ENCODE measurements at regions not wholly inside any gene's neighbourhood (a gene's known extent, or its start where the extent isn't known, plus 50 kb on each side); places are given as distances from the start of the nearest gene placed in this dataset.
"Not testable (repeated sequence)": the region's sequence is repeated elsewhere in the genome, so short reads cannot be mapped to it uniquely, and the experiment has no call there.

DNA sequence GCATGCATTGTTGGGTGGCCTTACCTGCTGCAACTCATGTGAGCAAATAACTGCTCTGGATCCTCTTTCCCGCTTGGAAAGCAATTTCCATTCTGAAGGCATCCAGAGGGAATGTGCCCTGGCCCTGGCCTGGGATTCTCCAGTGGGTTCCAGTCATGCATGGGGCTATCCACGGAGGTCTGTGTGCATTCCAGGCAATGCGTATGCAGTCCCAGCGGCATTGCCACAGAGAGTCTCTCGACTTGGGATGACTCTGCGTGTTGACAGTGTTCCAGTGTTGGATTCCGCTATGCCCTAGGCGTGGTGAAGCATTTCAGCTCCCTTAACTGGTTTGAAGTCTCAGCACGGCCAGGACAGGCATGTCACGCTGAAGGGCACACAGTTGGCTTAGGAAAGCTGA is 113.9 kb downstream of the SNRPN start:
- DNase-seq = no peak

DNA sequence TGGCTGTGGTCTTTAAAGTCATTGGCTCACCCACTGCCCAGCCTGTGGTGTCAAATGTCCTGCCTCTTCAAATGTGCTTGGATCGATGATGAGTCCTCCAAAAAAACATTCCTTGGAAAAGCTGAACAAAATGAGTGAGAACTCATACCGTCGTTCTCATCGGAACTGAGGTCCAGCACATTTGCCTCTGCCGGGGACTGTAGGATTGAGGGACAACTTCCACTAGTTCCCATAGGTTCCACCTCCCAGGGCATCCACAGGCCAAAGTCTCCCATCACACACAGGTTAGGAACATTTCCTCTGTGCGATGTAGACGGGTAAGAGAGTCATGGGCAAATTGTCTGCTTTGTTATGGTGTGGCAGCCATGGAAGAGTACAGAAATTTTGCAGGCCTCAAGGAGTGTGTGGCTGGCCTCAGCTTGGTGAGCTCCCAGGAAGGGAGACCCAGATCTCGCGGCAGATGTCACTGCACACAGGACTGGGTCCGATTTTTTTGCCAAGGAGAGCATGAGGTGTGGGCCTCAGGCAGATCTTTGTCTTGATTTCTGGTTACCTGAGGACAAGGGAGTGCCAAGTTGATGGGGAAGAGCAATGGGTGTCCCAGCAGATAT is 115.7 kb downstream of the SNRPN start:
- DNase-seq = no peak

DNA sequence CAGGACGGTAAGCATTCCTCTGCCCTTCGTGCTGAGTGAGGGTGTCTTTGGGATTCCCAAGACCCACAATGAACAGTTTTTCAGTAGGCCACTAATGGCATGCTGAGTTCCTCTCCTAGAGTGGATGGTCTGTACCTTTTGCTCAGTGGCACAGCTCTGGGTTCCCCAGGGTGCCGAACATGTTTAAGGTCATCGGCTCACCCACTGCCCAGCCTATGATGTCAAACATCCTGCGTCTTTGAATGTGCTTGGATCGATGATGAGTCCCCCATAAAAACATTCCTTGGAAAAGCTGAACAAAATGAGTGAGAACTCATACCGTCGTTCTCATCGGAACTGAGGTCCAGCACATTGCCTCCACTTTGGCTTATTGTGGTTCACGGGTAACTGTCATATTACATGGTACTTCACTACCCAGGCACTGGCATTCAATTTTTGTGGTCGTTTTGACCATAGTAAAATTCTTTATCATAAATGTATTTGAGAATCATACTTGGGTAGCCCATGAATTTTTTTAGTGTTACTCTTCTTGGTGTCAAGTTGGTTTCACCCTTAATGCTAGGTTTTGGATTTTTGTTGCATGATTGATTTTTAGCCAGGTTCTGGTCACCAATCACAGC is 118.2 kb downstream of the SNRPN start:
- DNase-seq = no peak

DNA sequence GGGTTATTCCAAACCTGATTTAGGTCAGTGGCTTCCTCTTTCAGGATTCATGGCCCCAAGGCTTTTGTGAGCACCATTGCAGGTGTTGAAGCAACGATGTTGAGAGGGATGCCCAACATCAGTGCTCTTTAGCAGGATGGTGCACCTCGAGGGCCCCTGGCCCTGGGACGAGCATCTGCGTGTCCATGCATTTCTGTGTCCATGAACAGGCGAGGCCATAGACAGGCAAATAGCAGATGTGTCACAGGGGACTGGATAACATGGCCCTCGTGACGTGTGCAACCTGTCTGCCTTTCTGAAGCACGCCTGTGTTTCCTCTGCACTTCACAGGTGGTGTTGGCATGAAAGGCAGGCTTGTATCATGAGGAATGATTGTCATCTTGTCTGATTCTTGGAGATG is 132.3 kb downstream of the SNRPN start:
- no peak for DNase-seq

DNA sequence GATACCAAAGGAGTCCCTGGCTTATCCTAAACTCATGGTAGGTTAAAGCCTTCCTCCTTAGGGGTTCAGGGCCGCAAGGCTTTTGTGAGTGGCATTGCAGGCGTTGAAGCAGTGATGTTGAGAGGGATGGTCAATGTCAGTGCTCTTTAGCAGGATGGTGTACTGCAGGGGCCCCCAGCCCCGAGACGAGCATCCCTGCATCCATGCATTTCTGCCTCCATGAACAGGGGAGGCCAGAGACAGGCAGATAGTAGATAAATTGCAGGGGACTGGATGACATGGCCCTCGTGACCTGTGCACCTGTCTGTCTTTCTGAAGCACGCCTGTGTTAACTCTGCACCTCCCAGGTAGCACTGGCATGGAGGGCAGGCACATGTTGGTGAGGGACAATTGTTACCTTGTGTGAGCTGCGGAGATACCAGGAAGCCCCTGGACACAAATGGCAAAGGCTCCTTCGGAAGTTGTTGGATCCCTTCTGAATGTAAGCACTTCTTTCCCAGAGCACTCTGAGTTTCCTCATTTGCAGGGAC is 133.5 kb downstream of the SNRPN start:
- DNase-seq = no peak

DNA sequence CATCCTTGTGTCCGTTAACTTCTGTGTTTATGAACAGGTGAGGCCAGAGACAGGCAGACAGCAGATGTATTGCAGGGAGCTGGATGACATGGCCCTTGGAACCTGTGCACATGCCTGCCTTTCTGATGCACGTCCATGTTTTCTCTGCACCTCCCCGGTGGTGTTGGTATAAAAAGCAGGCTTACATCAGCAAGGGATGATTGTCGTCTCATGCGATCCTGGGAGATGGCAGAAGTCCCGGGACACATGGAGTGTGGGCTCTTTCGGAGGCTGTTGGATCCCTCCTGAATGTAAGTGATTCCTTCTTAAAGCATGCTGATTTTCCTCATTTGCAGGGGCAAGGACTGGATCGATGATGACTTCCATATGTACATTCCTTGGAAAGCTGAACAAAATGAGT is 134.8 kb downstream of the SNRPN start:
- DNase-seq = no peak

DNA sequence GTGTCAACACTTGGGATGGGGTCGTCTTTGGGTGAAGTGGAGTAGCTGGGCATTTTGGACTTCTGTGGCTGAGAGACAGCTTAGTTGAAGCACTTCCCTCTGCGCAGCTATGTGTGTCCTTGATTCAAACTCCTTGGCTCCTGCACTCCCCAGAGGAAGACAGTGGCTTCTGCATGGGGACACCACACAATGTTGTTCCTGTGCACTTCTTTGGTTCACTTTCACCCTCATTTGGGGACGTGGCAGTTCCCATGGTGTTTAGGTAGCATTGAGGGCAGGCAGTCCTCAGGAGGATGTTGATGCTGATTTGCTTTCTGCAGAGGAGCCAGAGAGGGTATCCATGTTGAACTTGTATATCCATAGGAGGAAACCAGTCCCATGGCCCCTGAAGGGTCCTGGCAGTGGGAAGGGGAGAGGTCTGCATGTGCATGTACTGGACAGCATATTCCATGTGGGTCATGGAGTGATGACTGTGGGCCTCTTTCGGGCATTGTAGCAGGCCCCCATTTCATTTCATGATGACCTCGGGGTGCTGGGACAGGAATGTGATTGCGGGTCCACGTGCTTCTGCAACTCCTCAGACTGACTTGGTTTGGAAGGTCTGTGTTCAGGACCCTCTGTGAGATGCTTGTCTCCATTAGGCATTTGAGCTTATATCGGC is 135.4 kb downstream of the SNRPN start:
- no peak for DNase-seq

DNA sequence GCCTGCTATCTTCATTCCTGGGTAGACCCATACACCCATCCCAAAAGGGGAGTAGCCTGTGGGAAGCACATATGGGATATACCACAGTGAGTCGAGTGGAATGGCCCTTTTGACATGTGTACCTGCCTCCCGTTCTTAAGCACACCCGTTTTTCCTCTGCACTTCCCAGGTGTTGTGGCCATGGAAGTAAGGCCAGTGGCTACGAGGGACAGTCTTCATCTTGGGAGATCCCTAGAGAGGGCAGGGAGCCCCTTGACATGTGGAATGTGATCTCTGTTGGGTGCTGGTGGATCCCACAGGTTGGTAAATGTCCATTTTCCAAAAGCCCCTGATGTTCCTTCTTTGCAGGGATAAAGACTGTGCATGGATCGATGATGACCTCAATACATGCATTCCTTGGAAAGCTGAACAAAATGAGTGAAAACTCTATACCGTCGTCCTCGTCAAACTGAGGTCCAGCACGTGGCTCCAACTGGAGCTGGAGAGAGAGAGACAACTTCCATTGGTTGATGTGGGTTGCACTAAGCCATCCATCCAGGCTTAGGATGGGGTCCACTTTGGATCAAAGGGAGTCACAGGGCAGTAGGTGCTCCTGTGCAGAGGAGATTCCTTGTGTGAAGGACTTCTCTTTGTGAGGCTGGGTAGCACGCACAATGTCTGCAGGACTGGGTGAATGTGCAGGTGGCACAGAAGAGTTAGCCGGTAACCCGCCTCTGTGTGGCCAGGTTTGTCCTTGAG is 136.8 kb downstream of the SNRPN start:
- no peak for DNase-seq

DNA sequence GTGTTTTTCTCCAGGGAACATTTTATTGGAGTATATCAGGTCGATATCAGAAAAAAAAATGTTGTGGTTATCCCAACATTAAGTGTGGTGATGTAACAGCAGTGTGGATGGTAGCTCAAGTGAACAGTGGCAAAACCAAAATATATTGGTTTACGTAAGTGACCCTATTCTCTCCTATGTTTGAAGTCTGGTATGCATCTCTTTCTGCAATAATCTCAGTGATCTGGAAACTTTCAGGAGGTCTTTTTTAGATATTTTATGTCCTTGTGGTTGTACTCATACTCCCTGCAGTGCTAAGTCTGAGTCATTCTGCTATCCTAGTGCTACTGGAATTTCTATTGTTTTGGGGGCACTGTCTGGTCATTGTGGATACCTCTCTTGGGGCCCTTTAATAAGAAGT is 137.9 kb downstream of the SNRPN start:
- no peak for DNase-seq

DNA sequence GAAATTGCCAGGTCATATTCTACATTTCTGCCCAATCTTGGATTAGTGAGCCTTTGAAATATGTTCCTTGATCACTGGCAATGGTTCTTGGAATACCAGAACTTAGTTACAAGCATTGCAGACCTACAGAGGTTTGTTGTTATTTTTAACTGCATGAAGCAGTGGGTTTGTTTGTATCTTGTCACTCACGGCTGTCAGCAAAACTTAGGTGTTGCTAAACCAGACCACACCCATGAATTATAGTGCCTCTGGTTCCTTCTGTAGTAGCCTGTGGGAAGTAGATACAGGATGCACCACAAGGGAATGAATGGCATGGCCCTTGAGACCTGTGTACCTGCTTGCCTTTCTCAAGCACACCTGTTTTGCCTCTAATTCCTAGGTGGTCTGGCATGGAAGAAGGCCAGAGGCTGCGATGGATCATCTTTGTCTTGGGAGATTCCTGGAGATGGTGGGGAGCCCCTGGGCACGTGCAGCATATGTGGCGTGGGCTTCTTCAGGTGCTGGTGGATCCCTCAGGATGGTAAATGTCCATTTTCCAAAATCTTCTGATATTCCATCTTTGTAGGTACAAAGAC is 138.8 kb downstream of the SNRPN start:
- DNase-seq = no peak

DNA sequence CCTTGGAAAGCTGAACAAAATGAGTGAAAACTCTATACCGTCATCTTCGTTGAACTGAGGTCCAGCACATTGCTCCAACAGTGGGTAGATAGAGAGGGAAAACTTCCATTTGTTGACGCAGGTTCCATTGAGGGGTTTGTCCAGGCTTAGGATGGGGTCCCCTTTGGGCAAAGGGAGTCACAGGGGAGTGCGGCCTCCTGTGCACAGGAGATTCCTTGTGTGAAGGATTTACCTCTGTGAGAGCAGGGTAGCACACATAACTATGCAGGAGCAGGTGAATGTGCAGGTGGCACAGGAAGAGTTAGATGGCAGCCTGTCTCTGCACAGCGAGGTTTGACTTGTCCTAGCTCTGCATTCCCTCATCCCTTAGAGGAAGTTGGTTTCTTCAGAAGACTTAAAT is 139.3 kb downstream of the SNRPN start:
- no peak for DNase-seq

DNA sequence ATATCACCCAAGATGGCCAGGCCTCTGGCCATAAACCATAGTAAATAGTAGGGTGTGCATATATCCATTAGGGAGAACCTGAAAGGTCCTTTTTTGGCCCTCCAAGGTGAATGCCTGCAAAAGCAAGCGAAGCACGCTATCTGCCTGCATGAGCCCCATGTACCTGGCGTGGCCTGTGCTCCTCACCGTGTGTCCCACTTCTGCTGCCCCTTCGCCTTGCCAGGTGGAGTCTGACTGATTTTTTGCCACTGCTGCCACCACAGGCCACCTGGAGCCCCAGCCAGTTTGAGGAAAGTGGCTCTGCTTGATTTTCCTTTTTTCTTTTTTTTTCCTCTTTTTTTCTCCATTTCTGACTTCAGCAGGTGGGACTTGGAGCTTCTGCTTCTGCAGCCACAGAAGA is 139.7 kb downstream of the SNRPN start:
- DNase-seq = no peak

DNA sequence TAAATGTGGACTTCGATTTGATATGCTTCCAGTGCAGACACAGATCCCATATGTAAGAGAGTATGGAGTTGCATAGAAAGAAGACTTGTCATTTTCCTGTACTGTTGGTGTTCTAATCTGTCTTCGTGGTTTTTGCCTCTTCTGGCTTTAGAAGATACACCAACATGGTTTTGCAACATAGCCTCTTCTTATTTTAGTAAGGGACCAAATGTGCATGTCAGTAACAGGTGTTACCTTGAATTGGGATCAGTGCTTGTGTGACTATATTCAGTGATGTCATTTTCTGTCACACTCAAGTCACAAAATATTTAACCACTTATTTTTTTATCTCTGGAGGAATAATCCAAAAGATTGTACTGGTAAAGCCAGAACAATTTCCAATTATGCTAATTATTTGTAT is 140.4 kb downstream of the SNRPN start:
- no peak for DNase-seq

DNA sequence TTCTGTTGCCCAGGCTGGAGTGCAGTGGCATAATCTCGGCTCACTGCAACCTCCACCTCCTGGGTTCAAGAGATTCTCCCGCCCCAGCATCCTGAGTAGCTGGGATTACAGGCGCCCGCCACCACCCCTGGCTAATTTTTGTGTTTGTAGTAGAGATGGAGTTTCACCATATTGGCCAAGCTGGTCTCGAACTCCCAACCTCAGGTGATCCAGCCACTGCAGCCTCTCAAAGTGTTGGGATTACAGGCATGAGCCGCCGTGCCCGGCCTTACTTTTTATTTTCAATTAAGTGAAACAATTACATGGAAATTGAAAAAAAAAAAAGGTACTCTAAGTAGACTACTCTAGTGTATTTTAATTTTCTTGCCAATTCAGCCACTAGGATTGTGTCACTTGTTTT is 145.2 kb downstream of the SNRPN start:
- DNase-seq = not testable (repeated sequence)

DNA sequence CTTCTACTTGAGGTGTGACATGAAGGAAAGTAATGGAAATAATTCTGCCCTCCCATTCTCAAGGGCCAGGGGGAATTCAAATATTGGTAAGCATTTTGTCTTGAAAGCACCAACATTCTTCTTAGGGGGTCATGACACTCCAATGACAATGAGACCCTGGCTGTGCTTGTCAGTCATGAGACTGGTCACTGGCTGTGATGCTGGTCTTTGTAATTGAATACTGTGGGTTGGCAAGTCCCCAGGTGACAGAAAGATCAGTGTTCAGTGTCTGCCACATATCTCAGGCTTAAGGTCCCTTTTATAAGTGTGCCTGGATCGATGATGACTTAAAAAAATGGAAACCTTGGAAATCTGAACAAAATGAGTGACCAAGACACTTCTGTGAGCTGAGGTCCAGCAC is 151.4 kb downstream of the SNRPN start:
- DNase-seq = no peak

DNA sequence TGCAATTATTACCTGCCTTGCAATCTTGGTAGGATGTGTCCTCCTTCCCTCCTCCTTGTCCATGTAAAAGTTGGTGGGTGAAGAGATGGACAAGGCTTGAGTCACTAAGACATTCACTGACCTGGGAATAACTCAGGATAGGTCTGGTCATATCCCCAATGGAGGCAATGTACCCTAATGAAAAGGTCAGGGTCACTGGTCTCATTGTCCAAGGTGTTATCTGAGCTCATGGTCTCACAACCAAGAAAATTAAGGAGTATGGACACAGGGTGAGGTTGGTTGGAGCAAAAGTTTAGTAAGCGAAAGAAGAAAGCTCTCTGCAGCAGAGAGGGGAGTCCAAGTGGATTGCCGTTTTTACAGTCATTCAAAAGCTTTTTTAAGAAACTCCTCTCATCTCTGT is 179.0 kb downstream of the SNRPN start:
- no peak for DNase-seq

DNA sequence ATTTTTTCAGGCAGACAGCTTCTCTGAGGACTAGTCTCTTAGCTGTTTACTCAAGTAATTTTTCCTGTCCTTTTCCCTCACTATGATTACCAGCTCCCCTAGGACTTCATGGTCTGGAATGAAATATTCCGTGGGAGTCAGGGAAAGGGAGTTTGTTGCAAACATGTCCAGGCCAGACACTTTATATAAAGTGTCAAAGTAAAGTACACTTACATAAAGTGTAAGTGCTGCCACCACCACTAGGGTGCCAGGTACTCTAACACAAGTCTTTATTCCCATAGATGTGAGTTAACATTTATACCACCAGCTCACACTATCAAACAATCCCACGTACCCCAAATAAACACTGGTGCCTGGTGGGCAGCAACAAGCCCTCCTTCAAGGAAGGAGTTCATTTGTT is 179.8 kb downstream of the SNRPN start:
- no peak for DNase-seq

DNA sequence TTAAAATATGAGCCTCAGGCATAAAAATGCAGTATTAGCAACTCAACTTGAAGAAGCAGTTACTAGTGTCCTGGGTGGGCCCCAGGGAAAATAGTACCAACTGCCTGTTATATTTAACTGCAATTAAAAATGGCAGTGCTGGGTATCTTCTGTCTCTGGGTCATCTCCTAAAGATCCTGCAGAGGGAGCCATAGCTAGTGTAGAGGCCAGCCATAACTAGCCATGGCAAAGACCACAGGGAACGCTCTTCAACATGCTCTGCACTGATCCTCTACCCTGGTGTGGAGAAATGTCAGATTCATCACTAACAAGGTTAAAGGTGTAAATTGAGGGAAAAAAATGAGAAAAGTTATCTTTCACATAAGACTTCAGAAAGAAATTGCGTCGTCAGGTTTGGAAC is 181.3 kb downstream of the SNRPN start:
- no peak for DNase-seq

DNA sequence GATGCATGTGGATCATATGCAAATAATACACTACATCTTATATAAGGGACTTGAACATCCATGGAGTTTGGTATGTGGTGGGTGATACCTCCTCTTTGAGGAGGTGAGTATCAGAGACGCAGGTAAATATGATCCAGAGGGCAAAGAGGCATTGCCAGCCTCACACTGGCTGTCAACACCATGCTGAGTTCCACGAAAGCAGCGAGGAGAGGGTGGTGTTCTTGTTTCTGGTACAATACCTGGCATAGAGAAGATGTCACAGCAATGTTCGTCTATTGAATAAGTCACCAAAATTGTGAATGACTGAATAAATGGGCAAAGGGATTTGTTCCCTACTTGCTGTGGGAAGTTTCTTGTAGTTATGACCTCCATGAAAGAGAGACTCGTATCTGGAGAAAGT is 182.2 kb downstream of the SNRPN start:
- DNase-seq = no peak

DNA sequence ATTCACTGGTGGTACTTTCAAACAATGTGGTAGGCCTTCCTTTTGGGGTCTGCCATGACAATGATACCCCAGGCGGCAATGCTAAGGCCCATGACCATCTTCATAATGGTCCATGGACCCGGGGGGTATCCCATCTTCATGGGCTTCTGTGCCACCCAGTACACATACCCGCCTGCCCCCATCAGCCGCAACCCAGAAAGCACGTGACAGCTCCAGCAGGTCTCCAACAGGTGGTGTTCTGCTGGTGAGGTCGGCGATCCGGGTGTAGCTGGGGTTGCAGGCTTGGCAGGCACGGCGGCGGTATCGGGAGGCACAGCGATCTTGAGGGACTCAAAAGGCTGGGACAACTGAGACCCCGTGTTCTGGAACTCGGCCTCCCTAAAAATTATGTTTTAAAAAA is 214.5 kb downstream of the SNRPN start:
- DNase-seq = no peak

DNA sequence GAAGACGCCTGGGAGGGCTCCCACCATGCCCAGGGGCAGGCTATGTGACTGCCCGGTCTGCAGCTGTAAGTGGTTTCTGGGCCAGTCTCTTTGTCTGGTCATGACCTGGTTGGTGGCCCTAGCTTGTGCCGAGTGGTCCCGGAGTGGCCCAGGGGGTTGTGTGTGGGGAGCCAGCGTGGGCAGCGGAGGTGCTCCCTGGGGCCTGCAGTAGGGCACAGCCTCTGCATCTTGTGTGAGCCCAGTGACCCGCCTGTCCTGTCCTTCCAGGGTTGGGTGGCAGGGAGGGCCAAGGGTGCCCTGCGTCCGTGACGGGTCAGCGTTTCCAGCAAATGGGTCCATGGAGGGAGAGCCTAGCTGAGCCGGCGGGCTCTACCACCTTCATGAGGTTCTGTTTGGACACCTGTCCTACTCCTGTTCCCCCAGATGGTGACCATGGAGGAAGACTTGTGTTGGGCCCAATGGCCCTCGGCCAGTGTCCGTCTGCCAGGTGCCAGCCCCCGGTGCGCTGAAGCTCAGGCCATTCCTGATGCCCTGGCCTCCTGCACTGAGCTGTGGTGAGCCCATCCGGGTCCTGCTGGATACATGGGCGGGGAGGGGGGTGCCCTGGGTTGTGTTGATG is 215.4 kb downstream of the SNRPN start:
- DNase-seq = no peak

DNA sequence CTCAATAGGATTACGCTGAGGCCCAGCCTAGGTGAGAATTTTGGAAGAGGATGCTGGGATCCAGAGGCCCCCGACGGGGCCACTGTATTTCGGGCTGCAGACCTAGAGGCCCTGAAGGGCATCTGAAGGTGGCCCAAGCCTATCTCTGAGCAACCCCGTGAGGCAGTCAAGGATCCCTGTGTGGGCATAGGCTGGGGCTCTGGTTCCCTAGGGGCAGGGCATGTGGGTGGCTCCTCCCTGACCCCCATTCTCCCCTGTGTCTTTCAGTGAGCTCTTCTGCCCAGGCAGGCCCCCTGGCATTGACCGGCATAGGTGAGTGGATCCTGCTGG is 216.0 kb downstream of the SNRPN start:
- no peak for DNase-seq
